ENCODE measurements at regions not wholly inside any gene's neighbourhood (a gene's known extent, or its start where the extent isn't known, plus 50 kb on each side); places are given as distances from the start of the nearest gene placed in this dataset.

DNA sequence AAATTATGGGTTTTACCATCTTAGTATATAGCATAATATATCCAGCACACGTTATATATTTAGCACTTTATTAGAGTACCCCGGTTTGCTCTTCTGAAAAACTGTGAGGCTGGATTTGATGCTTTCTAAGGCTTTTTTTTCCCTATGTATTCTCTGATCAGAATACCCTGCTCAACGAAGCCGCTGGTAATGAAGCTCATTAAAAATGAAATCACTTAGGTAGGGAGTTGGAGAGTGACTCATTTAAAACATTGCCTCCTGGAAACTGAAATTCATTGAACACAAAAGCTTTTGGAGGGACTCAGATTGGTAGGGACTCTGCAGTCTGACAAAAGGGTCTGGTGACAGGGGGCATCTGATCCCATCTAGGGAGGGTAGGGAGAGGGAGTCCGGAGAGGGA, 365.4 kb upstream of the MEX3C start:
- TF ChIP-seq POLR2A (IDR thresholded peaks at IDR 0.05): no peak
- TF ChIP-seq, protein P1, sequence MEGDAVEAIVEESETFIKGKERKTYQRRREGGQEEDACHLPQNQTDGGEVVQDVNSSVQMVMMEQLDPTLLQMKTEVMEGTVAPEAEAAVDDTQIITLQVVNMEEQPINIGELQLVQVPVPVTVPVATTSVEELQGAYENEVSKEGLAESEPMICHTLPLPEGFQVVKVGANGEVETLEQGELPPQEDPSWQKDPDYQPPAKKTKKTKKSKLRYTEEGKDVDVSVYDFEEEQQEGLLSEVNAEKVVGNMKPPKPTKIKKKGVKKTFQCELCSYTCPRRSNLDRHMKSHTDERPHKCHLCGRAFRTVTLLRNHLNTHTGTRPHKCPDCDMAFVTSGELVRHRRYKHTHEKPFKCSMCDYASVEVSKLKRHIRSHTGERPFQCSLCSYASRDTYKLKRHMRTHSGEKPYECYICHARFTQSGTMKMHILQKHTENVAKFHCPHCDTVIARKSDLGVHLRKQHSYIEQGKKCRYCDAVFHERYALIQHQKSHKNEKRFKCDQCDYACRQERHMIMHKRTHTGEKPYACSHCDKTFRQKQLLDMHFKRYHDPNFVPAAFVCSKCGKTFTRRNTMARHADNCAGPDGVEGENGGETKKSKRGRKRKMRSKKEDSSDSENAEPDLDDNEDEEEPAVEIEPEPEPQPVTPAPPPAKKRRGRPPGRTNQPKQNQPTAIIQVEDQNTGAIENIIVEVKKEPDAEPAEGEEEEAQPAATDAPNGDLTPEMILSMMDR (IDR thresholded peaks at IDR 0.05): no peak

All from heart left ventricle (tissue), 13 donors.